GM13977 (cell line): ENCODE measurements at regions not wholly inside any gene's neighbourhood (a gene's known extent, or its start where the extent isn't known, plus 50 kb on each side); places are given as distances from the start of the nearest gene placed in this dataset.
"Not testable (repeated sequence)": the region's sequence is repeated elsewhere in the genome, so short reads cannot be mapped to it uniquely, and the experiment has no call there.

Experiments used
- DNase-seq: peaks from one replicate; pipeline ENCODE4 v3.0.0; 2012; ENCODE audit warnings: low spot score
- CTCF ChIP-seq: IDR thresholded peaks from 2 replicates; pipeline ENCODE4 v1.5.1; 2012; ENCODE audit warnings: mild to moderate bottlenecking, control low read depth; ENCODE audit not compliant: insufficient read depth; ENCODE audit errors: extremely low read depth, missing control alignments
- in situ Hi-C: fragments of 300-500 bp; cut with MboI; formaldehyde crosslinking; loops from one replicate; pipeline ENCODE4 v1.12.0; 2022; ENCODE audit warnings: low sequenced_read_pairs, low pct_unique_long_range_greater_than_20kb, mixed read lengths, inconsistent platforms; ENCODE audit not compliant: unreplicated experiment

- no peak for TF ChIP-seq CTCF
- in situ Hi-C loops: no loop called here
- DNase-seq: no peak
Observed at GRCh38 chr17:70378076-70378475, 208.7 kb downstream of the KCNJ2 start.

- no peak for TF ChIP-seq CTCF
- in situ Hi-C loops: no loop called here
- no peak for DNase-seq
Observed at GRCh38 chr17:70379945-70380344, 210.6 kb downstream of the KCNJ2 start.

GRCh38 chr17:70381916-70382315 lies 212.6 kb downstream of the KCNJ2 start:
- DNase-seq, in situ Hi-C loops: not testable (repeated sequence)

- in situ Hi-C loops: no loop called here
- DNase-seq: no peak
- TF ChIP-seq CTCF: no peak
Observed at GRCh38 chr17:70388326-70388725, 219.0 kb downstream of the KCNJ2 start.

- DNase-seq, in situ Hi-C loops: not testable (repeated sequence)
Observed at GRCh38 chr17:70389232-70389757, 220.0 kb downstream of the KCNJ2 start.

- in situ Hi-C loops: no loop called here
- TF ChIP-seq CTCF: no peak
- no peak for DNase-seq
Observed at GRCh38 chr17:70390049-70390448, 220.7 kb downstream of the KCNJ2 start.

- in situ Hi-C loops: no loop called here
- no peak for TF ChIP-seq CTCF
- no peak for DNase-seq
Observed at GRCh38 chr17:70394473-70395232, 225.3 kb downstream of the KCNJ2 start.
